Keratinocyte (primary cell): ENCODE measurements at regions not wholly inside any gene's neighbourhood (a gene's known extent, or its start where the extent isn't known, plus 50 kb on each side); places are given as distances from the start of the nearest gene placed in this dataset.

Source experiments
- DNase-seq: peaks from one replicate; pipeline ENCODE4 v3.0.0-alpha.2; 2011; ENCODE audit warnings: low read depth, missing footprints, low spot score
- FAIRE-seq: peaks from 2 replicates; lab custom pipeline; 2011; peaks lifted over from hg19 to GRCh38; lab: Jason Lieb, UNC
- H2AFZ ChIP-seq: 2 replicates; pipeline ENCODE4 v1.6.0; 2012; ENCODE audit warnings: low read length, control low read depth, inconsistent platforms; ENCODE audit not compliant: control insufficient read depth
- H3K27ac ChIP-seq: 2 replicates; pipeline ENCODE4 v1.5.1; 2011; ENCODE audit warnings: low read length; ENCODE audit not compliant: control insufficient read depth, insufficient read depth
- H3K27me3 ChIP-seq: 3 replicates; pipeline ENCODE4 v1.6.0; 2011; ENCODE audit warnings: low read length; ENCODE audit not compliant: control insufficient read depth, insufficient read depth; ENCODE audit errors: extremely low read depth
- H3K36me3 ChIP-seq, 2 experiments: 2 replicates in 1 of 2; 3 replicates in 1 of 2; pipeline ENCODE4 v1.5.1; 2011; ENCODE audit warnings: low read length in 2 of 2, mild to moderate bottlenecking in 1 of 2; ENCODE audit not compliant: control insufficient read depth in 2 of 2, insufficient read depth in 2 of 2; ENCODE audit errors: extremely low read depth in 1 of 2
- H3K4me1 ChIP-seq: 3 replicates; pipeline ENCODE4 v1.5.1; 2011; ENCODE audit warnings: low read length; ENCODE audit not compliant: control insufficient read depth, insufficient read depth; ENCODE audit errors: extremely low read depth
- H3K4me2 ChIP-seq: 3 replicates; pipeline ENCODE4 v1.6.0; 2011; ENCODE audit warnings: low read depth, low read length; ENCODE audit not compliant: control insufficient read depth, insufficient read depth; ENCODE audit errors: extremely low read depth
- H3K4me3 ChIP-seq, 3 experiments: fragments of 200-600 bp in 1 of 3; sonication (generic) in 1 of 3; 2 replicates in 2 of 3; 3 replicates in 1 of 3; pipeline ENCODE4 v1.5.1; 2011 to 2016; ENCODE audit warnings: low read length in 3 of 3, mild to moderate bottlenecking in 3 of 3, control low read depth in 2 of 3, inconsistent platforms in 1 of 3, low read depth in 1 of 3, mixed read lengths in 1 of 3, mixed run types in 1 of 3, moderate library complexity in 1 of 3; ENCODE audit not compliant: control insufficient read depth in 2 of 3, insufficient read depth in 2 of 3; ENCODE audit errors: extremely low read depth in 1 of 3
- H3K79me2 ChIP-seq: 2 replicates; pipeline ENCODE4 v1.6.0; 2012; ENCODE audit warnings: low read length; ENCODE audit not compliant: control insufficient read depth, insufficient read depth
- H3K9ac ChIP-seq: 3 replicates; pipeline ENCODE4 v1.6.0; 2011; ENCODE audit warnings: low read length; ENCODE audit not compliant: control insufficient read depth, insufficient read depth; ENCODE audit errors: extremely low read depth
- H3K9me1 ChIP-seq: 3 replicates; pipeline ENCODE4 v1.6.0; 2011; ENCODE audit warnings: low read length; ENCODE audit not compliant: control insufficient read depth, insufficient read depth; ENCODE audit errors: extremely low read depth
- H3K9me3 ChIP-seq: 2 replicates; pipeline ENCODE4 v1.5.1; 2012; ENCODE audit warnings: low read depth, low read length; ENCODE audit not compliant: control insufficient read depth
- H4K20me1 ChIP-seq: 3 replicates; pipeline ENCODE4 v1.6.0; 2011; ENCODE audit warnings: low read length; ENCODE audit not compliant: control insufficient read depth, insufficient read depth; ENCODE audit errors: extremely low read depth
- EZH2 ChIP-seq: IDR thresholded peaks from one replicate; pipeline ENCODE4 v1.6.1; 2012; ENCODE audit warnings: inconsistent platforms, mild to moderate bottlenecking, low read length, moderate library complexity
- dilution Hi-C: fragments of 300-500 bp; cut with MboI; formaldehyde crosslinking; loops from one replicate; pipeline ENCODE4 v1.7.0; 2020; ENCODE audit warnings: low sequenced_read_pairs; ENCODE audit not compliant: extremely low pct_ligation_motif_present
- TF ChIP-seq, protein P1 (sequence below), 3 experiments: IDR thresholded peaks in 1 of 3; conservative IDR thresholded peaks in 1 of 3; optimal IDR thresholded peaks in 1 of 3; 2 replicates in 2 of 3; 3 replicates in 1 of 3; pipeline versions ENCODE3 to v1.5.1; 2011; ENCODE audit warnings: low read length in 3 of 3, mild to moderate bottlenecking in 3 of 3, moderate library complexity in 2 of 3, control low read depth in 1 of 3, inconsistent platforms in 1 of 3; ENCODE audit not compliant: insufficient read depth in 2 of 3; ENCODE audit errors: extremely low read depth in 1 of 3

DNA sequence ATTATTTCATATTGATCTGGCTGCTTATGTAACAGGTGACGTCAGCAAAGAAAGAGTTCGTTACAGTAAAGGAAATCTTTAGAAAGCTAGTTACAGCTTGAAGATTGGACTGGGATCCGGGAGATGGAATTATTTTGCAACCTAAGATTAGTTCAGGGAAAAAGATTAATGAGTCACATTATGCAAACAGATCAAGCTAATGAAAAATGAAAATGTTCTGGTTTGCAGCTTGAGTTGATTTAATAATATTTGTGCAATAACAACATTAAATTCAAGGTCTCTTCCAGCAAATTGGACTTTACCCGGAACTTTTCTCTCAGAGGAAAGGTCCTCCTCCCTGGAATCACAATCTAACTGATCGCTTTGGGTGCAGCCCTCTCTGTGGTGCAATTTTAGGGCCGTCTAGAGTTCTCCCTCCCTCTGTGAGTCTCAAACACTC is 119.5 kb downstream of the OTUD1 start:
- H3K9me3 ChIP-seq: no peaks in the 10 kb centered on the region
- H3K27ac ChIP-seq: no peak overlapping the region
- DNase-seq (no peak), FAIRE-seq (no peak)
- dilution Hi-C loops: no loop called here
- H3K27me3 ChIP-seq: no peaks in the 10 kb centered on the region
- TF ChIP-seq, protein P1, sequence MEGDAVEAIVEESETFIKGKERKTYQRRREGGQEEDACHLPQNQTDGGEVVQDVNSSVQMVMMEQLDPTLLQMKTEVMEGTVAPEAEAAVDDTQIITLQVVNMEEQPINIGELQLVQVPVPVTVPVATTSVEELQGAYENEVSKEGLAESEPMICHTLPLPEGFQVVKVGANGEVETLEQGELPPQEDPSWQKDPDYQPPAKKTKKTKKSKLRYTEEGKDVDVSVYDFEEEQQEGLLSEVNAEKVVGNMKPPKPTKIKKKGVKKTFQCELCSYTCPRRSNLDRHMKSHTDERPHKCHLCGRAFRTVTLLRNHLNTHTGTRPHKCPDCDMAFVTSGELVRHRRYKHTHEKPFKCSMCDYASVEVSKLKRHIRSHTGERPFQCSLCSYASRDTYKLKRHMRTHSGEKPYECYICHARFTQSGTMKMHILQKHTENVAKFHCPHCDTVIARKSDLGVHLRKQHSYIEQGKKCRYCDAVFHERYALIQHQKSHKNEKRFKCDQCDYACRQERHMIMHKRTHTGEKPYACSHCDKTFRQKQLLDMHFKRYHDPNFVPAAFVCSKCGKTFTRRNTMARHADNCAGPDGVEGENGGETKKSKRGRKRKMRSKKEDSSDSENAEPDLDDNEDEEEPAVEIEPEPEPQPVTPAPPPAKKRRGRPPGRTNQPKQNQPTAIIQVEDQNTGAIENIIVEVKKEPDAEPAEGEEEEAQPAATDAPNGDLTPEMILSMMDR (optimal IDR thresholded peaks at IDR 0.05 in 1 of 3, IDR thresholded peaks at IDR 0.05 in 1 of 3, conservative IDR thresholded peaks at IDR 0.05 in 1 of 3; ENCODE audit: extremely low read depth in 1 of 3, insufficient read depth in 2 of 3, low read length in 3 of 3): no peak
- TF ChIP-seq EZH2: no peak
- H4K20me1 ChIP-seq: no peaks in the 10 kb centered on the region
- H3K4me2 ChIP-seq: no peak overlapping the region
- H3K79me2 ChIP-seq: no peaks in the 10 kb centered on the region
- H3K9me1 ChIP-seq: no peaks in the 10 kb centered on the region
- no peak overlapping the region for H3K4me3 ChIP-seq
- peaks cover 13% of the 10 kb centered on the region for H3K4me1 ChIP-seq
- no peak overlapping the region for H2AFZ ChIP-seq
- no peak overlapping the region for H3K9ac ChIP-seq
- no peaks in the 10 kb centered on the region for H3K36me3 ChIP-seq

DNA sequence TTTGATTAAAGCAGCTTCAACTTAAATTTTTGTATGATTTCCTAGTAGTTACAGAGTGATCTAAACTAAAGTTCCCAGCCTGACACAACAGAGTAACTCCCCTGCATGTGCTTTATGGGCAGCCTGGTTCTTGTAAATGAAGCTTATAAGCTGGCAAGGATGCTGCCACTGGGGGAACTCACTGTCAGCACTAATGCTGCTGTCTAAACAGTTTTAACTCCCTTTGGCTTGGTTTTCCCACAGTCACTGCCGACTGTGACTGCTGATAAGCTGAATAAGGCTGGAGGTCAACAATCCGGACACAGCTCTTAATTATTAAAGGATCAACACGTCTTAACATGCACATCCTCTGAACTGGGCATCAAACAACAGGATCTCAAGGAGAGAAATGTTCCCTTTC is 130.1 kb downstream of the OTUD1 start:
- H3K36me3 ChIP-seq: no peaks in the 10 kb centered on the region
- no peak for TF ChIP-seq EZH2
- no peaks in the 10 kb centered on the region for H3K9me1 ChIP-seq
- no peaks in the 10 kb centered on the region for H3K79me2 ChIP-seq
- H4K20me1 ChIP-seq: no peaks in the 10 kb centered on the region
- no peak overlapping the region for H3K4me2 ChIP-seq
- H2AFZ ChIP-seq: no peak overlapping the region
- H3K9ac ChIP-seq: no peak overlapping the region
- H3K27me3 ChIP-seq: no peaks in the 10 kb centered on the region
- no peak overlapping the region for H3K27ac ChIP-seq
- no peaks in the 10 kb centered on the region for H3K9me3 ChIP-seq
- dilution Hi-C loops: no loop called here
- H3K4me1 ChIP-seq: no peaks in the 10 kb centered on the region
- DNase-seq (no peak), FAIRE-seq (no peak)
- no peak overlapping the region for H3K4me3 ChIP-seq

DNA sequence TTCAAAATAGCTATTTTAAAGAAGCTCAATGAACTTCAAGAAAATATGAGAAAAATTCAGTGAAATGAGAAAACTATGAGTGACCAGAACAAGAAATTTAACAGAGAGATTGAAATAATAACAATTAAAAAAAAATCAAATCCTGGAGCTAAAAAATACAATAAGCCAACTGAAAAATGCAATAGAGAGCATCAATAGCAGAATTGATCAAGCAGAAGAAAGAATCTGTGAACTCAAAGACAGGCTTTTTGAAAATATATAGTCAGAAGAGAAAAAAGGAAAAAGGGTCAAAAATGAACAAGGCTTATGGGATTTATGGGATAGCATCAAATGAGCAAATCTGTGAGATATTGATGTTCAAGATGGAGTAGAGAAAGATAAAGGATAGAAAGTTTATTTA is 133.0 kb downstream of the OTUD1 start:
- TF ChIP-seq EZH2: no peak
- TF ChIP-seq, protein P1 (optimal IDR thresholded peaks at IDR 0.05 in 1 of 3, IDR thresholded peaks at IDR 0.05 in 1 of 3, conservative IDR thresholded peaks at IDR 0.05 in 1 of 3; ENCODE audit: extremely low read depth in 1 of 3, insufficient read depth in 2 of 3, low read length in 3 of 3): no peak
- H3K27ac ChIP-seq: no peak overlapping the region
- no peaks in the 10 kb centered on the region for H3K27me3 ChIP-seq
- H3K4me2 ChIP-seq: no peak overlapping the region
- no peak overlapping the region for H2AFZ ChIP-seq
- H3K4me1 ChIP-seq: no peaks in the 10 kb centered on the region
- no peaks in the 10 kb centered on the region for H3K9me1 ChIP-seq
- no peaks in the 10 kb centered on the region for H3K9me3 ChIP-seq
- dilution Hi-C loops: no loop called here
- no peaks in the 10 kb centered on the region for H3K36me3 ChIP-seq
- H3K4me3 ChIP-seq: no peak overlapping the region
- H4K20me1 ChIP-seq: no peaks in the 10 kb centered on the region
- no peak overlapping the region for H3K9ac ChIP-seq
- H3K79me2 ChIP-seq: no peaks in the 10 kb centered on the region
- no peak for DNase-seq
- no peak for FAIRE-seq
